D721Med (cell line): ENCODE measurements at regions not wholly inside any gene's neighbourhood (a gene's known extent, or its start where the extent isn't known, plus 50 kb on each side); places are given as distances from the start of the nearest gene placed in this dataset.
A peak's percentile ranks its signal among the peaks of the same experiment; 100 is the strongest.

Source experiments
- DNase-seq: peaks from one replicate; pipeline ENCODE4 v3.0.0; 2011; ENCODE audit warnings: low spot score; ENCODE audit not compliant: insufficient read length
- FAIRE-seq: peaks from 2 replicates; lab custom pipeline; 2011; peaks lifted over from hg19 to GRCh38; lab: Jason Lieb, UNC
- CTCF ChIP-seq: IDR thresholded peaks from 2 replicates; pipeline ENCODE4 v1.5.1; 2012; ENCODE audit warnings: mild to moderate bottlenecking, control low read depth; ENCODE audit not compliant: insufficient read depth; ENCODE audit errors: missing control alignments

GRCh38 chr4:89653012-89653411 is 183.9 kb downstream of the SNCA start:
- DNase-seq: no peak
- FAIRE-seq: no peak
- TF ChIP-seq CTCF: no peak

GRCh38 chr4:89645482-89645881 is 191.5 kb downstream of the SNCA start:
- DNase-seq (no peak), FAIRE-seq (no peak)
- TF ChIP-seq CTCF: no peak

DNA sequence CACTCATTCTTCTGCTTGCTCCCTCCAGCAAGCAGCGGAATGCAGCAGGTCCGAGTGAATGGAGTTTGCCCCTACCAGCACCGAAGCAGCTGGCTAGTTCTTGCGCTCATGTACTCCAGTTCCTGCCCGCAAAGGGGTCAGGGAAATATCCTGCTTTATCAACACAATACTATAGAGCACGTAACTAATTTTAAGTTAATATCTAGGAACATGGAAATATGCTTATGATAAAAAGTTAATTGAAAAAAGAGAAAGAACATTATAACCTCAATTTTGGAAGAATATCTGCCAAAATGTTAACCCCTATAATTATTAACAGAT is 195.6 kb downstream of the SNCA start:
- no peak for FAIRE-seq
- no peak for TF ChIP-seq CTCF
- no peak for DNase-seq

GRCh38 chr4:89640620-89641366 is 196.2 kb downstream of the SNCA start:
- DNase-seq (no peak), FAIRE-seq (no peak)
- peak; percentile 58 for TF ChIP-seq CTCF

DNA sequence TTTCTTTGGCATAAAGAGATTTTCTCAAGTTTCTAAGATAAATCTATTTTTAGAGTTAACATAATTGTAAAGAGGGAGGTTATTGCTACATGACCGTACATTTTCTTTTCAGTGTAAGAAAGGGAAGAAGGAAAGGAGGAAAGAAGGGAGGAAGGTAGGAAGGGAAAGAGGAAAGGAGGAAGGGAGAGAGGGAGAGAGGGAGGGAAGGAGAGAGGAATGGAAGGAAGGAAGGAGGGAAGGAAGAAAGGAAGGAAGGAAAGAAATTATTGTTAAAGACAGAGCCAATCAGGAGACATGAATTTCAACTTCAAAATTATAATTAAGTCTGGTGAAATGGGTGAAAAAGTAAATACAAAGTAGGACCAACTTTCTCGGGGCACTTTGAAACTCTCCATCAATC is 197.6 kb downstream of the SNCA start:
- no peak for TF ChIP-seq CTCF
- no peak for DNase-seq
- no peak for FAIRE-seq

DNA sequence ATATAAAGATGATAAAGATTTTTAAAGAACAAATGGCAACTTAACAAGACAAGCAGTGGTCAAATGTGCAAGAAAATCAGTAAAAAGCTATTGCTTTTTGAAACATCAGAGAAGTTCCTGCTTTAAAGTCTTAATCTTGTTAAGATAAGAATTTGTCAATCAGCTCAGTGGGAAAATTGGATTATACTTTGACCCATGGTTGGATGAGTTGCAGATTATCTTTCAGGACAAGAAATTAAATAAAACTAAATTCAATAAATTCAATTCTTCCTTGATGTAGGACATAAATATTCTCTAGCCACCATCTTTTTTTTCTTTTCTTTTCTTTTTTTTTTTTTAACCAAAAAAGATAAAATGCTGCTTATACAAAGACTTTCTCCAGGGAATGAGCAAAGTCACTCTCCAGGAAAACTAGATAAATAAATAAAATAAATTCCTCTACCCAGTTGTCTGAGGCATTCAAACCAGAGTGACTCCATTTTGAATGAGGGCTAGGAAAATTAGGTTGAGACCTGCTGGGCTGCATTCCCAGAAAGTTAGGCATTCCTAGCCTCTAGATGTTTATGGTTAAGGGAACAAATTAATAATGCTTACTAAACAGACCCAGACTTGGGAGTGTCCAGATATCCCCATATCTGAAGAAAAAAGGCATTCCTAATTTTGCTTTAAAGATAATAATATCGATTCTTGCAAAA is 211.2 kb downstream of the SNCA start:
- TF ChIP-seq CTCF: no peak
- FAIRE-seq: no peak
- no peak for DNase-seq
